Fibroblast of the conjunctiva (primary cell): ENCODE measurements at regions not wholly inside any gene's neighbourhood (a gene's known extent, or its start where the extent isn't known, plus 50 kb on each side); places are given as distances from the start of the nearest gene placed in this dataset.

Experiments
- DNase-seq: peaks from one replicate; pipeline ENCODE4 v3.0.0-alpha.2; 2010; ENCODE audit warnings: low read depth

GRCh38 chr5:155844542-155844941 lies 482.4 kb upstream of the SGCD start:
- DNase-seq, result no peak

- no peak for DNase-seq
Measured at GRCh38 chr5:155850370-155850769, 476.6 kb upstream of the SGCD start.

GRCh38 chr5:155866971-155867370 lies 460.0 kb upstream of the SGCD start:
- no peak for DNase-seq

- no peak for DNase-seq
Measured at GRCh38 chr5:155867522-155868088, 459.4 kb upstream of the SGCD start.

- DNase-seq, result no peak
Measured at GRCh38 chr5:155870636-155871035, 456.3 kb upstream of the SGCD start.

GRCh38 chr5:155871623-155872022 lies 455.3 kb upstream of the SGCD start:
- DNase-seq, result no peak

GRCh38 chr5:155872629-155873220 lies 454.2 kb upstream of the SGCD start:
- no peak for DNase-seq

GRCh38 chr5:155878991-155879575 lies 447.9 kb upstream of the SGCD start:
- no peak for DNase-seq

- no peak for DNase-seq
Measured at GRCh38 chr5:155884041-155884440, 442.9 kb upstream of the SGCD start.

- no peak for DNase-seq
Measured at GRCh38 chr5:155885199-155885598, 441.8 kb upstream of the SGCD start.

- no peak for DNase-seq
Measured at GRCh38 chr5:155886311-155887031, 440.5 kb upstream of the SGCD start.

- no peak for DNase-seq
Measured at GRCh38 chr5:155895484-155895883, 431.5 kb upstream of the SGCD start.

- DNase-seq, result no peak
Measured at GRCh38 chr5:155897761-155898160, 429.2 kb upstream of the SGCD start.

GRCh38 chr5:155898284-155898683 lies 428.7 kb upstream of the SGCD start:
- no peak for DNase-seq

GRCh38 chr5:155903791-155904190 lies 423.2 kb upstream of the SGCD start:
- DNase-seq, result no peak

GRCh38 chr5:155905364-155905763 lies 421.6 kb upstream of the SGCD start:
- no peak for DNase-seq

- DNase-seq, result no peak
Measured at GRCh38 chr5:155906046-155906445, 420.9 kb upstream of the SGCD start.

- no peak for DNase-seq
Measured at GRCh38 chr5:155908543-155908942, 418.4 kb upstream of the SGCD start.

GRCh38 chr5:155912291-155912690 lies 414.7 kb upstream of the SGCD start:
- DNase-seq, result no peak

- DNase-seq, result no peak
Measured at GRCh38 chr5:155914766-155915165, 412.2 kb upstream of the SGCD start.

- DNase-seq, result no peak
Measured at GRCh38 chr5:155915601-155916000, 411.4 kb upstream of the SGCD start.

GRCh38 chr5:155919126-155919525 lies 407.8 kb upstream of the SGCD start:
- no peak for DNase-seq

GRCh38 chr5:155919725-155920124 lies 407.2 kb upstream of the SGCD start:
- DNase-seq, result no peak
